ENCODE measurements at regions not wholly inside any gene's neighbourhood (a gene's known extent, or its start where the extent isn't known, plus 50 kb on each side); places are given as distances from the start of the nearest gene placed in this dataset.

GRCh38 chr18:64311859-64312258, 163.0 kb upstream of the LINC00305 start:
- TF ChIP-seq CTCF (conservative IDR thresholded peaks at IDR 0.05) = no peak
- no peak for TF ChIP-seq EZH2 (IDR thresholded peaks at IDR 0.05; ENCODE audit: low read depth)

Data from PC-9 (cell line).